KG1 (cell line): ENCODE measurements at regions not wholly inside any gene's neighbourhood (a gene's known extent, or its start where the extent isn't known, plus 50 kb on each side); places are given as distances from the start of the nearest gene placed in this dataset.

Source experiments
- DNase-seq: peaks from one replicate; lab custom pipeline; 2025; lab: John Stamatoyannopoulos, UW

DNA sequence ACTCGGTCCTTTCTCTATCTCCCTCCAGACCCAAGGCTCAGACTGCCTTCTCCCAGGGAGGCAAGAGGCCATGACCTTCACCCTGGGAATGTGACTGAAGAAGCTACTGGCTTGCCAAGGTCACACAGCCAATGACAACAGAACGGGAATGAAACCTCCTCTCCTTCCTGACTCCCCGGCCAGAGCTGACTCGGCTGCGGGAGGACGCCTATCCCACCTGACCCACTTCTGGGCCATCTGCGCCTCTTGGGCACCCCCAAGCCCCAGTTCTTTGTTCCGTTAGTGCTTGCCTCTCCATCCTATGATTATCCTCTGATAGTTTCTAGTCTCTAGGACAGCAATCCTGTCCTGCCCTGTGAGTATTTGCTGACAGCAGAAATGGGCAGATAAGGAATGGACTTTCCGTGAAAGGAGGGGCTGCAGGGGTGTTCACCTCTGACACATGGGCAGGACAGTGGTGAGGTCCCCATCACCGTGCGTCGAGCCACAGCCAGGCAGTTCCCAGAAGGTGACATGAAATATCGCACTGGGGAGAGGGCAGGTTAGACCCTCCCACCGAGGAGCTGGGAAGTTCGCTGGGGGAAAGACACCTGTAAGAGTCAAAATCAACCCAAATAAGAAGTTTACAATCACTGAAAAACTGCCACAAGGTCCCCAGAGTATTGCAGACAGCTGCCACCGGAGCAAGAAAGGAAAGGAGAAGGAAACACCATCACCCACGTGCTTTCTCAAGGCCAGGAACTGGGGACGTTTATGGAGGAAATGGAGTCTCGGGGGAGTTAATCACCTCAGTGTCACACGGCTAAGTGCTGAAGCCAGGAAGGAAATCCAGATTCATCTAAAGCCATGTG lies 63.0 kb downstream of the INSIG1 start:
- DNase-seq: no peak

- DNase-seq: no peak
These were observed 63.6 kb downstream of the INSIG1 start for GRCh38 chr7:155361346-155361680.

GRCh38 chr7:155361947-155362346 lies 64.3 kb downstream of the INSIG1 start:
- DNase-seq: no peak

DNA sequence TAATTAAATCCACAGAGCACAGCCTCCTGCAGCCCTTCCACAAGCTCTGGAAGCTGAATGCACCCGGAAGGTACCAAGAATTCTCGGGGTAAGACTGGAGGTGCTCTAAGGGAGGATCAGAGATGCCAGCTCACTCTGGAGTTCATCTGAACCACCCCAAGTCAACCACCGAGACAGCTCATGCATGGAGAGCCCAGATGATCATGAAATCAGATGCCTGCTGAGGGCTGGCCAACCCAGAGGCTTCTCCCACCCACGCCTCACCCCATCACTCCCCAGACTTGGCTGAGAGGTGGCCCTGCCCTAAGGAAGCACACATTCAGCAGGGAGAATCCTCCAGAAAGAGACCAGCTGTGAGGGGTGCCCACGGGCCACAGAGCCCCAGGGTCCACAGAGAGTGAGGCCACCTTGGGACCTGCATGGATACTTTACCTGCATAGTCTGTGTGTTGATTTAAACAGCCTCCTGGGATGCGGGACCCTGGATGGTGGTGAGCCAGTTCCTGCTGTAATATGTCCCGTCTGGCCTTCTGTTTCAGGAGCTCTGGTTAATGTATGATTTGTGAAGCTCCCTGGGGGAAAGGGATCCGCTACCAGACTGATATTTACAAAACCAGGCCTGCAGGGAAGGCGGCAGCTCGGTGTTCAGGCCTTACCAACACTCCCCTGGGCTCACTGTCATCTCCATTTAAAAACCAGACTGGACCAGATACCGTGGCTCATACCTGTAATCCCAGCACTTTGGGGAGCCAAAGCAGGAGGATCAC lies 64.9 kb downstream of the INSIG1 start:
- DNase-seq: no peak

DNA sequence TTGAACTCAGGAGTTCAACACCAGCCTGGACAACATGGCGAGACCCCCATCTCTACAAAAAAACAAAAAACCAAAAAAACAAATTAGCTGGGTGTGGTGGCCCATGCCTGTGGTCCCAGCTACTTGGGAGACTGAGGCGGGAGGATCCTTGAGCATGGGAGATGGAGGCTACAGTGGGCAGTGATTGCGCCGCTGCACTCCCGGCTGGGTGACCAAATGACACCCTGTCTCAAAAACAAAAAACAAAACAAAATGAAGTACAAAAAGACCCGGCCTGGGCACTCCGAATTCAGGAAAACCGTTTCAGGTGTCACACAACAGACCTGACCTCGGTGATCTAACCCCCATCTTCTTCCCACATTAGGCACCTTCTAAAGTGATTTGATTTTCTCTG lies 65.5 kb downstream of the INSIG1 start:
- DNase-seq: no peak

- no peak for DNase-seq
These were observed 66.3 kb downstream of the INSIG1 start for GRCh38 chr7:155363852-155364600.

DNA sequence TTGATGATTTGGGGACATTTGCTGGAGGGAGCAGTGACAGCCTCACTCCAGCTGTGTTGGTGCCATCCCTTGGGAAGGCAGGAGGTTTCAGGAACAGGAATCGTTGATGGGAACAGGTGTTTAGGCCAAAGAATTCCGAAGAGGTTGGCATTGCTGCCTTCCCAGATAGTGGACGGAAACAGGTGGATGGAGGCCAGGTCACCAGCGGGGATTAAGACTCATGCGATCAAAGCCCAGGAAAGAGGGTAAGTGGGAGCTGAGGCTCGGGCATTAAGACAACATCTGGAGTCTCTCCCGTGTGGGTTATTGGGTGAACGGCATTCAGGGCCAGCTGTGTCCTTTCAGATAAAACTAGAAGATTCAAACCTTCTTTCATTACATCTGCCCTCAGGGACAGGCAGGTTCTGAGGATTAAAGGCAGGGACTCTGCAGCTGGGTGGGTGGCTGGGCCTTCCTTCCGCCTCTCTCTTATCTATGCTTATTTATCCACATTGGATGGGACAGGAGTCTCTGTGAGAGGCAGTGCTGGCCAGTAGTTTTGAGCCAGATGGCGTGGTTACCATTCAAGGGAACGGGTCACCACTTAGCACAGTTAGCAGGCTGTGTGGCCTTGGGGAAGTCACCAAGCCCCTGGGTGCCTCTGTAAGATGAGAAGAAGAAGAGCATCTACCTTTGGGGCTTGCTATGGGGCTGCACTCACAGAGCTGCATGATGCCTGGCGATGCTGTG lies 67.6 kb downstream of the INSIG1 start:
- no peak for DNase-seq

GRCh38 chr7:155368894-155369600 lies 71.4 kb downstream of the INSIG1 start:
- DNase-seq: no peak

GRCh38 chr7:155369766-155370165 lies 72.1 kb downstream of the INSIG1 start:
- no peak for DNase-seq

DNA sequence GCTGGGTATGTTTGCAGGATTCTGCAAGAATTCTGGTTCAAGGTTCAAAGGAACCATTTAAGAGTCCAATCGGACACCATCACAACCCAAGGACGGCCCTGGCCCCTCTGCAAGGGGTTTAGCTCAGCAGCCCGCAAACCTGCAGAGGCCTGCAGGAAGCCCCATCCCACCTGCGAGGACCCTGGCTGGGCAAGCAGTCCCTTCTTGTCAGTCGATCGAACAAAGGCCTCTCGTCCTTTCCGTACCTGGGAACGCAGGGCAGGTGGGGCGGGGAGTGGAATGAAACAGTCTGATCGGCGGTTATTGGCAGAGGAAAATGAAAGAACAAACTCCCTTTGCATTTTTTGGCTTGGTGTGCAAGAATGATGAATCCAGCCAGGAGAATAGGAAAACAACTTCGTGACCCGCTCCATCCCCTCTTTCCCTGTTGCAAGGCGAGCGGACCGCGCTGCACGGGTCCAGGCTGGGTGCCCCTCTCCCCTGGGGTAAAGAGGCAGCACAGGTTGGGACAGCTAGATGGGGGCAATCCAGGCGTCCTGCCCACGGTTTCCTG lies 73.7 kb downstream of the INSIG1 start:
- no peak for DNase-seq

GRCh38 chr7:155371884-155372781 lies 74.5 kb downstream of the INSIG1 start:
- DNase-seq: no peak

DNA sequence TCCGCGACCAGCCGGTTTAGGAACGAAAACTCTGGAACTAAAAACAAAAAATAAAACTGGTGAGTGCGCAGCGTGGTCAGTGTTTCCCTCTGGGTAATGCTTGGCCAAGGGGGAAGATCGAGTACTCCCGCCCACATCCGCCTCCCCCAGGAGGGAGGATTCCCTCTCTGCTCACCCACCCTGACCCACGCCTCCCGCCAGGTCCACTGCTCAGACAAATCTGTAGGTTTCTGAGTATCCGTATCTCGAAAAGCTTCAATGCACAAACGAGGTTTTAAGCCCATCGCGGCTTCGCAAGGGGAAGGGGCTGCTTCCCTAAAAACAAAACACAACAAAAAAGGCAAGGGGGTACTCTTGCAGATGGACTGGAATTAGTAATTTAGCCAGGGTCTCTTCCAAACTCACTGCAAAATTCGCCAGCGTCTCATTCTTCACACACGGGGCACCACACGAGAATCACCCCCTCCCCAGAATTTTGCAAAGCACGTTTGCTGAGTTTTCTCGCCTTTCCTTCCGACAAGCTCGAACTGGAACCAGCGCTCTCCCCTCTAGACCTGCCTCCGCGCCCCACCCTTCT lies 75.2 kb downstream of the INSIG1 start:
- no peak for DNase-seq

GRCh38 chr7:155373359-155374273 lies 75.9 kb downstream of the INSIG1 start:
- no peak for DNase-seq

- no peak for DNase-seq
These were observed 76.9 kb downstream of the INSIG1 start for GRCh38 chr7:155374276-155375252.

DNA sequence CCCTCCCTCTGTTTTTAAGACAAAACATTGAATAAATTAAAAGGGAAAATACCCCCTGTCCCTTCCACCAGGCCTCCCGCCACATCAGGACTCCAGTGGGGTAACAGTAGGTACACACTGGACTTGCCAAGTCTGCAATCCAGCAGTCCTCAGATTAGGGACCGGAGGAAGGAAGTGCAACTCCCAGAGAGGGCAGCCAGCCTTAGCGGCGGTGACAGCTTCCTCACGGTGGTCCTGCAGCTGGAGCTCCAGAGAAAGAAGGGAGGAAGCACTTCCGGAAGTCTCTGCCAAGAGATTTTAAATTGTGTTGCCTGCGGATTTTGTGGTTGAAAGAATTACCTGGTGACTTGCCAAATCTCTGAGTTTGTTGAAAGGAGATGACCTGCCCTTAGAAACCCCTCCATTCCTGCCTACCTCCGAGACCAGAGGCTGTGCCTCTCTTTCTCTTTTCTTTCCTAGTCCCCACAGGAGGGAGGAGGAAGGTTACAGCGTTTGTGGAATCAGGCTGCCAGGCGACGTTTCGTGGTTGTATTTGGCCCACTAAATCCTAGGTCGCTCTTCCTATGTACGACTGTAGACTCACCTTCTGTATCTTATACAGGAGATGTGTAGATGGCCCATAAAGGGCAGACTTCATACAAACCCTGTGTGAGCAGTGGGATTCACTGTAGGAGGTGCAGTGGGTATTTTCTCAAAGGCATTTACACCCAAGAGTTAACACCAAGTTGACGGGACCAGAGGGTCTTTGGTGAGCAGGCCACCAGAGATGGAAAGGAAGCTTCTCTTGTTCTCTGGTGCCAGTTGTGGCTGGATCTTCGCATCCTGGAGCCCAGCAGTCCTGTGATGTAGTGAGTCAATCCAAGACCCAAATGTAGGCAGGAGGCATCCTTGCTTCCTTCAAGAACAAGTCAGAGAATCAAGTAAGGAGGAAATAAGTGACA lies 77.9 kb downstream of the INSIG1 start:
- no peak for DNase-seq
